H54 (cell line): ENCODE measurements at regions not wholly inside any gene's neighbourhood (a gene's known extent, or its start where the extent isn't known, plus 50 kb on each side); places are given as distances from the start of the nearest gene placed in this dataset.
"Not testable (repeated sequence)": the region's sequence is repeated elsewhere in the genome, so short reads cannot be mapped to it uniquely, and the experiment has no call there.

ENCODE experiments used
- DNase-seq: peaks from one replicate; pipeline ENCODE4 v3.0.0; 2011; ENCODE audit warnings: low spot score, mixed read lengths; ENCODE audit not compliant: insufficient read length
- FAIRE-seq: peaks from 3 replicates; lab custom pipeline; 2011; peaks lifted over from hg19 to GRCh38; lab: Jason Lieb, UNC
- POLR2A ChIP-seq: IDR thresholded peaks from 2 replicates; pipeline ENCODE4 v1.6.1; 2011; ENCODE audit warnings: low read depth, mild to moderate bottlenecking, low read length

GRCh38 chr3:153631664-153632063 is 469.6 kb downstream of the RAP2B start:
- TF ChIP-seq POLR2A = no peak

GRCh38 chr3:153633407-153633806 is 471.4 kb downstream of the RAP2B start:
- no peak for FAIRE-seq
- no peak for DNase-seq
- no peak for TF ChIP-seq POLR2A

More at GRCh38 chr3:153631664-153632063, 469.6 kb downstream of the RAP2B start:
- FAIRE-seq (no peak), DNase-seq (no peak)

- no peak for TF ChIP-seq POLR2A
- FAIRE-seq = no peak
- no peak for DNase-seq
Observed at GRCh38 chr3:153634683-153635082, 472.7 kb downstream of the RAP2B start.

GRCh38 chr3:153639631-153640030 is 477.6 kb downstream of the RAP2B start:
- FAIRE-seq = no peak
- no peak for TF ChIP-seq POLR2A

GRCh38 chr3:153640689-153641665 is 479.0 kb downstream of the RAP2B start:
- DNase-seq = no peak

More at GRCh38 chr3:153639631-153640030, 477.6 kb downstream of the RAP2B start:
- no peak for DNase-seq

GRCh38 chr3:153642576-153642975 is 478.6 kb upstream of the ARHGEF26 start:
- not testable (repeated sequence) for DNase-seq, FAIRE-seq

More at GRCh38 chr3:153640689-153641665, 479.0 kb downstream of the RAP2B start:
- no peak for FAIRE-seq
- TF ChIP-seq POLR2A = no peak

GRCh38 chr3:153643471-153643870 is 477.7 kb upstream of the ARHGEF26 start:
- FAIRE-seq, DNase-seq: not testable (repeated sequence)

GRCh38 chr3:153649286-153649839 is 471.8 kb upstream of the ARHGEF26 start:
- DNase-seq (no peak), FAIRE-seq (no peak)
- no peak for TF ChIP-seq POLR2A

GRCh38 chr3:153652076-153652475 is 469.1 kb upstream of the ARHGEF26 start:
- DNase-seq (no peak), FAIRE-seq (no peak)
- no peak for TF ChIP-seq POLR2A

GRCh38 chr3:153657046-153657445 is 464.1 kb upstream of the ARHGEF26 start:
- DNase-seq = no peak
- no peak for FAIRE-seq
- TF ChIP-seq POLR2A = no peak

GRCh38 chr3:153657461-153657860 is 463.7 kb upstream of the ARHGEF26 start:
- no peak for DNase-seq
- no peak for TF ChIP-seq POLR2A
- FAIRE-seq = no peak

GRCh38 chr3:153658136-153658535 is 463.1 kb upstream of the ARHGEF26 start:
- no peak for TF ChIP-seq POLR2A
- no peak for FAIRE-seq
- DNase-seq = no peak

GRCh38 chr3:153666991-153667740 is 454.0 kb upstream of the ARHGEF26 start:
- no peak for TF ChIP-seq POLR2A
- no peak for DNase-seq
- no peak for FAIRE-seq

- DNase-seq = no peak
- no peak for FAIRE-seq
- TF ChIP-seq POLR2A = no peak
Observed at GRCh38 chr3:153669527-153669926, 451.7 kb upstream of the ARHGEF26 start.
